Keratinocyte (primary cell): ENCODE measurements at regions not wholly inside any gene's neighbourhood (a gene's known extent, or its start where the extent isn't known, plus 50 kb on each side); places are given as distances from the start of the nearest gene placed in this dataset.

ENCODE experiments used
- DNase-seq: peaks from one replicate; pipeline ENCODE4 v3.0.0-alpha.2; 2011; ENCODE audit warnings: low read depth, missing footprints, low spot score
- FAIRE-seq: peaks from 2 replicates; lab custom pipeline; 2011; peaks lifted over from hg19 to GRCh38; lab: Jason Lieb, UNC
- H2AFZ ChIP-seq: 2 replicates; pipeline ENCODE4 v1.6.0; 2012; ENCODE audit warnings: low read length, control low read depth, inconsistent platforms; ENCODE audit not compliant: control insufficient read depth
- H3K27ac ChIP-seq: 2 replicates; pipeline ENCODE4 v1.5.1; 2011; ENCODE audit warnings: low read length; ENCODE audit not compliant: control insufficient read depth, insufficient read depth
- H3K27me3 ChIP-seq: 3 replicates; pipeline ENCODE4 v1.6.0; 2011; ENCODE audit warnings: low read length; ENCODE audit not compliant: control insufficient read depth, insufficient read depth; ENCODE audit errors: extremely low read depth
- H3K36me3 ChIP-seq, 2 experiments: 2 replicates in 1 of 2; 3 replicates in 1 of 2; pipeline ENCODE4 v1.5.1; 2011; ENCODE audit warnings: low read length in 2 of 2, mild to moderate bottlenecking in 1 of 2; ENCODE audit not compliant: control insufficient read depth in 2 of 2, insufficient read depth in 2 of 2; ENCODE audit errors: extremely low read depth in 1 of 2
- H3K4me1 ChIP-seq: 3 replicates; pipeline ENCODE4 v1.5.1; 2011; ENCODE audit warnings: low read length; ENCODE audit not compliant: control insufficient read depth, insufficient read depth; ENCODE audit errors: extremely low read depth
- H3K4me2 ChIP-seq: 3 replicates; pipeline ENCODE4 v1.6.0; 2011; ENCODE audit warnings: low read depth, low read length; ENCODE audit not compliant: control insufficient read depth, insufficient read depth; ENCODE audit errors: extremely low read depth
- H3K4me3 ChIP-seq, 3 experiments: fragments of 200-600 bp in 1 of 3; sonication (generic) in 1 of 3; 2 replicates in 2 of 3; 3 replicates in 1 of 3; pipeline ENCODE4 v1.5.1; 2011 to 2016; ENCODE audit warnings: low read length in 3 of 3, mild to moderate bottlenecking in 3 of 3, control low read depth in 2 of 3, inconsistent platforms in 1 of 3, low read depth in 1 of 3, mixed read lengths in 1 of 3, mixed run types in 1 of 3, moderate library complexity in 1 of 3; ENCODE audit not compliant: control insufficient read depth in 2 of 3, insufficient read depth in 2 of 3; ENCODE audit errors: extremely low read depth in 1 of 3
- H3K79me2 ChIP-seq: 2 replicates; pipeline ENCODE4 v1.6.0; 2012; ENCODE audit warnings: low read length; ENCODE audit not compliant: control insufficient read depth, insufficient read depth
- H3K9ac ChIP-seq: 3 replicates; pipeline ENCODE4 v1.6.0; 2011; ENCODE audit warnings: low read length; ENCODE audit not compliant: control insufficient read depth, insufficient read depth; ENCODE audit errors: extremely low read depth
- H3K9me1 ChIP-seq: 3 replicates; pipeline ENCODE4 v1.6.0; 2011; ENCODE audit warnings: low read length; ENCODE audit not compliant: control insufficient read depth, insufficient read depth; ENCODE audit errors: extremely low read depth
- H3K9me3 ChIP-seq: 2 replicates; pipeline ENCODE4 v1.5.1; 2012; ENCODE audit warnings: low read depth, low read length; ENCODE audit not compliant: control insufficient read depth
- H4K20me1 ChIP-seq: 3 replicates; pipeline ENCODE4 v1.6.0; 2011; ENCODE audit warnings: low read length; ENCODE audit not compliant: control insufficient read depth, insufficient read depth; ENCODE audit errors: extremely low read depth
- EZH2 ChIP-seq: IDR thresholded peaks from one replicate; pipeline ENCODE4 v1.6.1; 2012; ENCODE audit warnings: inconsistent platforms, mild to moderate bottlenecking, low read length, moderate library complexity
- dilution Hi-C: fragments of 300-500 bp; cut with MboI; formaldehyde crosslinking; loops from one replicate; pipeline ENCODE4 v1.7.0; 2020; ENCODE audit warnings: low sequenced_read_pairs; ENCODE audit not compliant: extremely low pct_ligation_motif_present
- TF ChIP-seq, protein P1 (sequence below), 3 experiments: IDR thresholded peaks in 1 of 3; conservative IDR thresholded peaks in 1 of 3; optimal IDR thresholded peaks in 1 of 3; 2 replicates in 2 of 3; 3 replicates in 1 of 3; pipeline versions ENCODE3 to v1.5.1; 2011; ENCODE audit warnings: low read length in 3 of 3, mild to moderate bottlenecking in 3 of 3, moderate library complexity in 2 of 3, control low read depth in 1 of 3, inconsistent platforms in 1 of 3; ENCODE audit not compliant: insufficient read depth in 2 of 3; ENCODE audit errors: extremely low read depth in 1 of 3

DNA sequence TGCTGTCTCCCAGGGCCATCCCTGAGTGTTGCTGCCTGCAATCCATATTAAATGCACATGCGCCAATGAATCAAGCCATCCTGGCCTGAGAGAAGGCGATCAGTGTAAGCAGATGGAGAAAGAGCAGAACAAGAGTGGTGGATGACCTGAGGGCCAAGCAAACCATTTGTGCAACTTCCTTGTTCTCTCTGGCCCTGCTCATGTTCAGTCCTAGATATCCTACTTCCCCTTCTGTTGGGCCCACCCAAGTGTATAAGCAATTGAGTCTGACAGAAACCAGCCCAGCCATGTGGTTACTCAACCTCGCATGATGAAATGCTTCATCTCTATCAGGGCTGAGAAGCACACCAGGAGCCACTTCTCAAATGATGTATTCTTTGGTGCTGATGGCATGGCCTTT, 383.1 kb upstream of the ID2 start:
- Histone ChIP-seq H2AFZ (no peak overlapping the region), H3K79me2 (no peaks in the 10 kb centered on the region), H3K4me1 (no peaks in the 10 kb centered on the region), H3K36me3 (no peaks in the 10 kb centered on the region), H3K9ac (no peak overlapping the region), H3K9me1 (no peaks in the 10 kb centered on the region), H3K27me3 (no peaks in the 10 kb centered on the region), H3K4me2 (no peak overlapping the region), H3K9me3 (no peaks in the 10 kb centered on the region), H3K4me3 (no peak overlapping the region), H4K20me1 (no peaks in the 10 kb centered on the region), H3K27ac (no peak overlapping the region)
- DNase-seq (no peak), FAIRE-seq (no peak)
- TF ChIP-seq, protein P1, sequence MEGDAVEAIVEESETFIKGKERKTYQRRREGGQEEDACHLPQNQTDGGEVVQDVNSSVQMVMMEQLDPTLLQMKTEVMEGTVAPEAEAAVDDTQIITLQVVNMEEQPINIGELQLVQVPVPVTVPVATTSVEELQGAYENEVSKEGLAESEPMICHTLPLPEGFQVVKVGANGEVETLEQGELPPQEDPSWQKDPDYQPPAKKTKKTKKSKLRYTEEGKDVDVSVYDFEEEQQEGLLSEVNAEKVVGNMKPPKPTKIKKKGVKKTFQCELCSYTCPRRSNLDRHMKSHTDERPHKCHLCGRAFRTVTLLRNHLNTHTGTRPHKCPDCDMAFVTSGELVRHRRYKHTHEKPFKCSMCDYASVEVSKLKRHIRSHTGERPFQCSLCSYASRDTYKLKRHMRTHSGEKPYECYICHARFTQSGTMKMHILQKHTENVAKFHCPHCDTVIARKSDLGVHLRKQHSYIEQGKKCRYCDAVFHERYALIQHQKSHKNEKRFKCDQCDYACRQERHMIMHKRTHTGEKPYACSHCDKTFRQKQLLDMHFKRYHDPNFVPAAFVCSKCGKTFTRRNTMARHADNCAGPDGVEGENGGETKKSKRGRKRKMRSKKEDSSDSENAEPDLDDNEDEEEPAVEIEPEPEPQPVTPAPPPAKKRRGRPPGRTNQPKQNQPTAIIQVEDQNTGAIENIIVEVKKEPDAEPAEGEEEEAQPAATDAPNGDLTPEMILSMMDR (optimal IDR thresholded peaks at IDR 0.05 in 1 of 3, IDR thresholded peaks at IDR 0.05 in 1 of 3, conservative IDR thresholded peaks at IDR 0.05 in 1 of 3; ENCODE audit: extremely low read depth in 1 of 3, insufficient read depth in 2 of 3, low read length in 3 of 3), result no peak
- no peak for TF ChIP-seq EZH2
- dilution Hi-C loops, result no loop called here

DNA sequence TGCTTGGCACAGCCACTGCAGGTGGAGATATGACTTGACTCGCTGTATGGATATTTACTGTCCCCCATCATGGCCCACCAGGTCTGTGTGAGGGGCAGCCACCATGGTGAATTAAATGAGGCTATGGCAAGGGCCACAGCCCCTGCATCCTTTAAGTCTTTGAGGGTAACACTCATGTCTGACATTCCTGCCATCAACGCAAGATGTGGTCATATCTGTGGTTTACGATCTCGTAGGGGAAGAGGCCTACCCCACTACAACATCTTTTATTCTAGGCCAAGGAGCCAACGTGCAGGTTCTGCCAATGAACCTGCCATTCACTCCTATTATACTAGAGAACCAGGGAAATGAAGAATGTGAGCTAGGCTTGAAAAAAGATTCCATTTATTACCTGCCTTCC, 381.6 kb upstream of the ID2 start:
- no peaks in the 10 kb centered on the region for H3K4me1 ChIP-seq
- no peak overlapping the region for H3K27ac ChIP-seq
- no peaks in the 10 kb centered on the region for H3K27me3 ChIP-seq
- H3K9me3 ChIP-seq, result no peaks in the 10 kb centered on the region
- no peak overlapping the region for H3K4me3 ChIP-seq
- no peaks in the 10 kb centered on the region for H3K9me1 ChIP-seq
- no peaks in the 10 kb centered on the region for H4K20me1 ChIP-seq
- H3K4me2 ChIP-seq, result no peak overlapping the region
- dilution Hi-C loops, result no loop called here
- FAIRE-seq (no peak), DNase-seq (no peak)
- H3K79me2 ChIP-seq, result no peaks in the 10 kb centered on the region
- H3K36me3 ChIP-seq, result no peaks in the 10 kb centered on the region
- H2AFZ ChIP-seq, result no peak overlapping the region
- TF ChIP-seq EZH2, result no peak
- TF ChIP-seq, protein P1 (optimal IDR thresholded peaks at IDR 0.05 in 1 of 3, IDR thresholded peaks at IDR 0.05 in 1 of 3, conservative IDR thresholded peaks at IDR 0.05 in 1 of 3; ENCODE audit: extremely low read depth in 1 of 3, insufficient read depth in 2 of 3, low read length in 3 of 3), result no peak
- H3K9ac ChIP-seq, result no peak overlapping the region
